Endothelial cell of umbilical vein (primary cell): ENCODE measurements at regions not wholly inside any gene's neighbourhood (a gene's known extent, or its start where the extent isn't known, plus 50 kb on each side); places are given as distances from the start of the nearest gene placed in this dataset.

Source experiments
- EZH2 ChIP-seq: IDR thresholded peaks from 2 replicates; pipeline ENCODE4 v1.6.1; 2012; ENCODE audit warnings: borderline replicate concordance, low read depth, mild to moderate bottlenecking, moderate library complexity, low read length, inconsistent platforms; ENCODE audit not compliant: severe bottlenecking
- FOS ChIP-seq: IDR thresholded peaks from 2 replicates; pipeline ENCODE4 v1.6.1; 2011; ENCODE audit warnings: mild to moderate bottlenecking, low read length, moderate library complexity, borderline replicate concordance; ENCODE audit not compliant: insufficient read depth
- GATA2 ChIP-seq: IDR thresholded peaks from 2 replicates; pipeline ENCODE4 v1.7.0; 2011; ENCODE audit warnings: low read depth, mild to moderate bottlenecking, moderate library complexity, mixed read lengths, low read length; ENCODE audit not compliant: insufficient read length, insufficient read depth
- JUN ChIP-seq: IDR thresholded peaks from 2 replicates; pipeline ENCODE4 v1.6.1; 2011; ENCODE audit warnings: borderline replicate concordance, low read depth; ENCODE audit not compliant: insufficient read length, insufficient read depth
- MYC ChIP-seq: IDR thresholded peaks from one replicate; pipeline ENCODE4 v1.6.1; 2011; ENCODE audit warnings: mild to moderate bottlenecking, low read depth, low read length
- POLR2A ChIP-seq: IDR thresholded peaks from 2 replicates; pipeline ENCODE4 v1.6.1; 2012; ENCODE audit warnings: low read depth, mild to moderate bottlenecking, control low read depth, low read length
- POLR2AphosphoS5 ChIP-seq: IDR thresholded peaks from 2 replicates; pipeline ENCODE4 v1.6.1; 2012; ENCODE audit warnings: low read depth, mild to moderate bottlenecking, control low read depth, low read length, moderate library complexity; ENCODE audit not compliant: insufficient read depth
- TF ChIP-seq, protein P1 (sequence below), 2 donors: IDR thresholded peaks; 1 replicate in 1 of 2; 2 replicates in 1 of 2; pipeline ENCODE4 v1.5.1; 2011; ENCODE audit warnings: low read length in 2 of 2, mild to moderate bottlenecking in 2 of 2, moderate library complexity in 2 of 2, control low read depth in 1 of 2, inconsistent platforms in 1 of 2, low read depth in 1 of 2; ENCODE audit not compliant: insufficient read depth in 1 of 2; ENCODE audit errors: extremely low read depth in 1 of 2
- TF ChIP-seq, protein P2 (sequence below): IDR thresholded peaks from 2 replicates; pipeline ENCODE4 v1.6.1; 2011; ENCODE audit not compliant: insufficient read depth, insufficient read length

DNA sequence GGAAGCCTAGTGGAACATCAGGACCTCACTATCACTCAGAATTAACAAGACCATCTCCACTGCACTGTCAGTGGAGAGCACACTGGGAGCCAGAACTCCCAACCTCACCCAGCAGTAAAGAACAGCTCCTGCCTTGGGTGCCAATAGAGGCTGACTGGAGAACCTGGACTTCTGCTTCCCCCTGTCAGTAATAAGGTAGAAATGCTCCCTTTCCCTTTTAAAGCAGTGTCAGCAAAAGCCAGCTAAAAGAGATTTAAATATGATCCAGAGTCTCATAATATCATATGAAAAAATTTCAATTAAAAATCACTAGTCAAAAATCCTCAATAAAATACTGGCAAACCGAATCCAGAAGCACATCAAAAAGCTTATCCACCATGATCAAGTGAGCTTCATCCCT is 82.8 kb downstream of the SPATA19 start:
- TF ChIP-seq, protein P1, sequence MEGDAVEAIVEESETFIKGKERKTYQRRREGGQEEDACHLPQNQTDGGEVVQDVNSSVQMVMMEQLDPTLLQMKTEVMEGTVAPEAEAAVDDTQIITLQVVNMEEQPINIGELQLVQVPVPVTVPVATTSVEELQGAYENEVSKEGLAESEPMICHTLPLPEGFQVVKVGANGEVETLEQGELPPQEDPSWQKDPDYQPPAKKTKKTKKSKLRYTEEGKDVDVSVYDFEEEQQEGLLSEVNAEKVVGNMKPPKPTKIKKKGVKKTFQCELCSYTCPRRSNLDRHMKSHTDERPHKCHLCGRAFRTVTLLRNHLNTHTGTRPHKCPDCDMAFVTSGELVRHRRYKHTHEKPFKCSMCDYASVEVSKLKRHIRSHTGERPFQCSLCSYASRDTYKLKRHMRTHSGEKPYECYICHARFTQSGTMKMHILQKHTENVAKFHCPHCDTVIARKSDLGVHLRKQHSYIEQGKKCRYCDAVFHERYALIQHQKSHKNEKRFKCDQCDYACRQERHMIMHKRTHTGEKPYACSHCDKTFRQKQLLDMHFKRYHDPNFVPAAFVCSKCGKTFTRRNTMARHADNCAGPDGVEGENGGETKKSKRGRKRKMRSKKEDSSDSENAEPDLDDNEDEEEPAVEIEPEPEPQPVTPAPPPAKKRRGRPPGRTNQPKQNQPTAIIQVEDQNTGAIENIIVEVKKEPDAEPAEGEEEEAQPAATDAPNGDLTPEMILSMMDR (IDR thresholded peaks at IDR 0.05; ENCODE audit: extremely low read depth in 1 of 2, insufficient read depth in 1 of 2, low read depth in 1 of 2, low read length in 2 of 2), result no peak
- TF ChIP-seq POLR2A, result no peak
- no peak for TF ChIP-seq POLR2AphosphoS5
- no peak for TF ChIP-seq EZH2
- no peak for TF ChIP-seq JUN
- no peak for TF ChIP-seq FOS
- TF ChIP-seq MYC, result no peak
- TF ChIP-seq, protein P2, sequence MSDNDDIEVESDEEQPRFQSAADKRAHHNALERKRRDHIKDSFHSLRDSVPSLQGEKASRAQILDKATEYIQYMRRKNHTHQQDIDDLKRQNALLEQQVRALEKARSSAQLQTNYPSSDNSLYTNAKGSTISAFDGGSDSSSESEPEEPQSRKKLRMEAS, result no peak
- TF ChIP-seq GATA2, result no peak
